Omental fat pad (tissue), 3 donors: ENCODE measurements at regions not wholly inside any gene's neighbourhood (a gene's known extent, or its start where the extent isn't known, plus 50 kb on each side); places are given as distances from the start of the nearest gene placed in this dataset.

Experiments used
- ATAC-seq: fragments of 150-250 bp; one replicate; pipeline ENCODE4 v1.9.1; 2016; ENCODE audit warnings: mild to moderate bottlenecking, moderate library complexity; ENCODE audit not compliant: low FRiP score
- DNase-seq: peaks from one replicate; pipeline ENCODE4 v3.0.0-alpha.2; 2019; ENCODE audit warnings: low spot score
- CTCF ChIP-seq, 3 donors: fragments of 450-650 bp; IDR thresholded peaks; one replicate each; pipeline ENCODE4 v1.5.1; 2016 to 2017; ENCODE audit warnings: antibody characterized with exemption in 3 of 3, mild to moderate bottlenecking in 3 of 3, moderate library complexity in 2 of 3

GRCh38 chr2:175359710-175360109 is 178.2 kb upstream of the ATP5MC3 start:
- DNase-seq (no peak), ATAC-seq (no peak)
- TF ChIP-seq CTCF (IDR thresholded peaks at IDR 0.05), result no peak

GRCh38 chr2:175356901-175357300 is 175.4 kb upstream of the ATP5MC3 start:
- no peak for TF ChIP-seq CTCF (IDR thresholded peaks at IDR 0.05)

GRCh38 chr2:175355246-175355645 is 173.7 kb upstream of the ATP5MC3 start:
- DNase-seq (no peak), ATAC-seq (no peak)
- no peak for TF ChIP-seq CTCF (IDR thresholded peaks at IDR 0.05)

More at GRCh38 chr2:175356901-175357300, 175.4 kb upstream of the ATP5MC3 start:
- no peak for ATAC-seq
- no peak for DNase-seq

- ATAC-seq (no peak), DNase-seq (no peak)
- no peak for TF ChIP-seq CTCF (IDR thresholded peaks at IDR 0.05)
Measured at GRCh38 chr2:175353275-175353674, 171.8 kb upstream of the ATP5MC3 start.

GRCh38 chr2:175351512-175351911 is 170.0 kb upstream of the ATP5MC3 start:
- DNase-seq (no peak), ATAC-seq (no peak)
- TF ChIP-seq CTCF (IDR thresholded peaks at IDR 0.05), result no peak

- DNase-seq (no peak), ATAC-seq (no peak)
- no peak for TF ChIP-seq CTCF (IDR thresholded peaks at IDR 0.05)
Measured at GRCh38 chr2:175350105-175350504, 168.6 kb upstream of the ATP5MC3 start.

- ATAC-seq (no peak), DNase-seq (no peak)
- TF ChIP-seq CTCF (IDR thresholded peaks at IDR 0.05), result no peak
Measured at GRCh38 chr2:175342085-175342484, 160.6 kb upstream of the ATP5MC3 start.
